ENCODE measurements at regions not wholly inside any gene's neighbourhood (a gene's known extent, or its start where the extent isn't known, plus 50 kb on each side); places are given as distances from the start of the nearest gene placed in this dataset.
"Not testable (repeated sequence)": the region's sequence is repeated elsewhere in the genome, so short reads cannot be mapped to it uniquely, and the experiment has no call there.

GRCh38 chr2:186423481-186423880 is 62.6 kb upstream of the ZC3H15 start:
- no peaks in the 10 kb centered on the region for H3K9me3 ChIP-seq
- H3K36me3 ChIP-seq: peaks cover 0 to 5% (median 0%) of the 10 kb centered on the region in 3 donors
- TF ChIP-seq EP300 (IDR thresholded peaks at IDR 0.05): no peak
- no peak for TF ChIP-seq CTCF (IDR thresholded peaks at IDR 0.05)
- WGBS, 2 donors: 77 to 94% methylated on average over 2 of the region's 2 CpGs
- H3K4me3 ChIP-seq: no peak overlapping the region
- H3K27me3 ChIP-seq: no peaks in the 10 kb centered on the region
- no peak for DNase-seq (ENCODE audit: low spot score in 2 of 2)
- H3K27ac ChIP-seq: no peak overlapping the region
- peaks cover 0 to 9% (median 0%) of the 10 kb centered on the region in 4 donors for H3K4me1 ChIP-seq

- Histone ChIP-seq H3K27me3 (no peaks in the 10 kb centered on the region), H3K4me1 (peaks cover 0 to 9% (median 0%) of the 10 kb centered on the region in 4 donors), H3K9me3 (no peaks in the 10 kb centered on the region), H3K27ac (no peak overlapping the region), H3K36me3 (no peaks in the 10 kb centered on the region), H3K4me3 (no peak overlapping the region)
- no peak for TF ChIP-seq POLR2A (IDR thresholded peaks at IDR 0.05)
- no peak for TF ChIP-seq EP300 (IDR thresholded peaks at IDR 0.05)
- TF ChIP-seq CTCF (IDR thresholded peaks at IDR 0.05): no peak
- no peak for DNase-seq (ENCODE audit: low spot score in 2 of 2)
- 60 to 74% methylated on average over 2 of the region's 2 CpGs for WGBS, 2 donors
Measured at GRCh38 chr2:186424265-186424664, 61.8 kb upstream of the ZC3H15 start.

- TF ChIP-seq CTCF (IDR thresholded peaks at IDR 0.05) (no peak), POLR2A (IDR thresholded peaks at IDR 0.05) (no peak), EP300 (IDR thresholded peaks at IDR 0.05) (no peak)
- H3K27me3 ChIP-seq: no peaks in the 10 kb centered on the region
- DNase-seq (ENCODE audit: low spot score in 2 of 2): no peak
- H3K9me3 ChIP-seq: no peaks in the 10 kb centered on the region
- WGBS, 2 donors: 59 to 61% methylated on average over 1 of the region's 1 CpG
- H3K4me3 ChIP-seq: no peak overlapping the region
- H3K27ac ChIP-seq: no peak overlapping the region
- peaks cover 0 to 9% (median 0%) of the 10 kb centered on the region in 4 donors for H3K4me1 ChIP-seq
- H3K36me3 ChIP-seq: no peaks in the 10 kb centered on the region
Measured at GRCh38 chr2:186425576-186425975, 60.5 kb upstream of the ZC3H15 start.

GRCh38 chr2:186426153-186427016 is 59.7 kb upstream of the ZC3H15 start:
- 76 to 82% methylated on average over 3 of the region's 3 CpGs for WGBS, 2 donors
- H3K4me1 ChIP-seq: peaks cover 0 to 9% (median 0%) of the 10 kb centered on the region in 4 donors
- no peaks in the 10 kb centered on the region for H3K9me3 ChIP-seq
- no peak for DNase-seq (ENCODE audit: low spot score in 2 of 2)
- no peak overlapping the region for H3K27ac ChIP-seq
- TF ChIP-seq CTCF (IDR thresholded peaks at IDR 0.05) (no peak), EP300 (IDR thresholded peaks at IDR 0.05) (no peak), POLR2A (IDR thresholded peaks at IDR 0.05) (no peak)
- no peaks in the 10 kb centered on the region for H3K27me3 ChIP-seq
- no peak overlapping the region for H3K4me3 ChIP-seq
- no peaks in the 10 kb centered on the region for H3K36me3 ChIP-seq

- not testable (repeated sequence) for H3K4me3 ChIP-seq; H3K27ac ChIP-seq; H3K27me3 ChIP-seq; H3K4me1 ChIP-seq; H3K36me3 ChIP-seq; DNase-seq (ENCODE audit: low spot score in 2 of 2); H3K9me3 ChIP-seq
- 87 to 89% methylated on average over 3 of the region's 3 CpGs for whole genome bisulfite sequencing, 2 donors
Measured at GRCh38 chr2:186427017-186427350, 59.1 kb upstream of the ZC3H15 start.
